Upper lobe of left lung (tissue), 4 donors: ENCODE measurements at regions not wholly inside any gene's neighbourhood (a gene's known extent, or its start where the extent isn't known, plus 50 kb on each side); places are given as distances from the start of the nearest gene placed in this dataset.

ENCODE experiments used
- EP300 ChIP-seq, 4 donors: sonication (generic); formaldehyde crosslinking; IDR thresholded peaks; one replicate each; pipeline ENCODE4 v1.5.1; 2017; ENCODE audit warnings: antibody characterized with exemption in 4 of 4, control low read depth in 2 of 4
- POLR2A ChIP-seq, 4 donors: fragments of 450-650 bp; IDR thresholded peaks; one replicate each; pipeline ENCODE4 v1.5.1; 2016 to 2017; ENCODE audit warnings: antibody characterized with exemption in 4 of 4, mild to moderate bottlenecking in 2 of 4
- TF ChIP-seq, protein P1 (sequence below), 6 experiments: fragments of 450-650 bp in 4 of 6; fragments of 200-600 bp in 2 of 6; sonication (generic) in 2 of 6; IDR thresholded peaks; one replicate each; pipeline ENCODE4 v1.5.1; 2016 to 2019; ENCODE audit warnings: antibody characterized with exemption in 6 of 6

- TF ChIP-seq, protein P1, sequence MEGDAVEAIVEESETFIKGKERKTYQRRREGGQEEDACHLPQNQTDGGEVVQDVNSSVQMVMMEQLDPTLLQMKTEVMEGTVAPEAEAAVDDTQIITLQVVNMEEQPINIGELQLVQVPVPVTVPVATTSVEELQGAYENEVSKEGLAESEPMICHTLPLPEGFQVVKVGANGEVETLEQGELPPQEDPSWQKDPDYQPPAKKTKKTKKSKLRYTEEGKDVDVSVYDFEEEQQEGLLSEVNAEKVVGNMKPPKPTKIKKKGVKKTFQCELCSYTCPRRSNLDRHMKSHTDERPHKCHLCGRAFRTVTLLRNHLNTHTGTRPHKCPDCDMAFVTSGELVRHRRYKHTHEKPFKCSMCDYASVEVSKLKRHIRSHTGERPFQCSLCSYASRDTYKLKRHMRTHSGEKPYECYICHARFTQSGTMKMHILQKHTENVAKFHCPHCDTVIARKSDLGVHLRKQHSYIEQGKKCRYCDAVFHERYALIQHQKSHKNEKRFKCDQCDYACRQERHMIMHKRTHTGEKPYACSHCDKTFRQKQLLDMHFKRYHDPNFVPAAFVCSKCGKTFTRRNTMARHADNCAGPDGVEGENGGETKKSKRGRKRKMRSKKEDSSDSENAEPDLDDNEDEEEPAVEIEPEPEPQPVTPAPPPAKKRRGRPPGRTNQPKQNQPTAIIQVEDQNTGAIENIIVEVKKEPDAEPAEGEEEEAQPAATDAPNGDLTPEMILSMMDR (IDR thresholded peaks at IDR 0.05) = no peak
- TF ChIP-seq POLR2A (IDR thresholded peaks at IDR 0.05) (no peak), EP300 (IDR thresholded peaks at IDR 0.05) (no peak)
Observed at GRCh38 chr11:103690356-103690755, 346.1 kb upstream of the DDI1 start.
